GM23248 (cell line): ENCODE measurements at regions not wholly inside any gene's neighbourhood (a gene's known extent, or its start where the extent isn't known, plus 50 kb on each side); places are given as distances from the start of the nearest gene placed in this dataset.
"Not testable (repeated sequence)": the region's sequence is repeated elsewhere in the genome, so short reads cannot be mapped to it uniquely, and the experiment has no call there.

Experiments
- EZH2 ChIP-seq: fragments of 200-600 bp; sonication (generic); IDR thresholded peaks from 2 replicates; pipeline ENCODE4 v1.6.1; 2018; ENCODE audit warnings: antibody characterized with exemption, mild to moderate bottlenecking; ENCODE audit not compliant: insufficient read depth, poor library complexity, severe bottlenecking
- EZH2phosphoT487 ChIP-seq: fragments of 200-600 bp; sonication (generic); IDR thresholded peaks from 2 replicates; pipeline ENCODE4 v1.6.1; 2018; ENCODE audit warnings: antibody characterized with exemption, moderate library complexity, mild to moderate bottlenecking, low read depth; ENCODE audit not compliant: insufficient read depth

- not testable (repeated sequence) for TF ChIP-seq EZH2, EZH2phosphoT487
Measured at GRCh38 chr5:100103592-100104119, 431.5 kb upstream of the FAM174A start.
